Aorta (tissue), 5 donors: ENCODE measurements at regions not wholly inside any gene's neighbourhood (a gene's known extent, or its start where the extent isn't known, plus 50 kb on each side); places are given as distances from the start of the nearest gene placed in this dataset.

ENCODE experiments used
- ATAC-seq: fragments of 200-7000 bp; cut with Tn5 transposase; one replicate; pipeline ENCODE4 v1.9.1; 2022; ENCODE audit warnings: moderate library complexity; ENCODE audit not compliant: low FRiP score
- DNase-seq, 2 donors: peaks; one replicate each; pipeline ENCODE4 v3.0.0-alpha.2; 2020
- H3K27ac ChIP-seq, 2 donors: one replicate each; pipeline ENCODE4 v1.5.1; 2013; ENCODE audit warnings: low read length in 2 of 2, mild to moderate bottlenecking in 2 of 2, moderate library complexity in 2 of 2, control low read depth in 1 of 2, inconsistent platforms in 1 of 2, low read depth in 1 of 2
- H3K27me3 ChIP-seq, 2 donors: one replicate each; pipeline ENCODE4 v1.6.1; 2013; ENCODE audit warnings: control low read depth in 1 of 2, low read length in 1 of 2, mild to moderate bottlenecking in 1 of 2, moderate library complexity in 1 of 2; ENCODE audit not compliant: insufficient read depth in 2 of 2, control insufficient read depth in 1 of 2
- H3K36me3 ChIP-seq, 2 donors: one replicate each; pipeline ENCODE4 v1.6.1; 2013; ENCODE audit warnings: control low read depth in 1 of 2, low read length in 1 of 2, mild to moderate bottlenecking in 1 of 2; ENCODE audit not compliant: insufficient read depth in 2 of 2, control insufficient read depth in 1 of 2
- H3K4me1 ChIP-seq, 2 donors: one replicate each; pipeline ENCODE4 v1.6.1; 2013; ENCODE audit warnings: low read length in 2 of 2, control low read depth in 1 of 2, mild to moderate bottlenecking in 1 of 2, moderate library complexity in 1 of 2; ENCODE audit not compliant: insufficient read depth in 2 of 2, control insufficient read depth in 1 of 2
- H3K4me3 ChIP-seq, 2 donors: one replicate each; pipeline ENCODE4 v1.5.1; 2013; ENCODE audit warnings: low read length in 2 of 2, control low read depth in 1 of 2, mild to moderate bottlenecking in 1 of 2
- H3K9me3 ChIP-seq: one replicate; pipeline ENCODE4 v1.6.1; 2013; ENCODE audit warnings: mild to moderate bottlenecking, low read length; ENCODE audit not compliant: control insufficient read depth
- WGBS, 2 donors: extraction: QIAGEN DNeasy Blood & Tissue Kit; methylation state at CpG; one replicate each; pipeline ENCODE4 v1.1.7; 2013; 5-methylcytosine and 5-hydroxymethylcytosine counted together
- intact Hi-C, 2 donors: fragments of 100-400 bp; cut with DNase I; formaldehyde crosslinking; loops; one replicate each; pipeline versions ENCODE4 v1.14.2 to v1.15.0; 2022
- donor health status: healthy with polysubstance abuse.
- donor health status: Bipolar disorder and iron deficiency.
- donor health status: DM: no; HTN: no; CAD: no.
- donor health status: DM: no; HTN: no; CAD: no.
- donor health status: DM: yes; HTN: yes; CAD: no.

- Histone ChIP-seq H3K9me3 (no peaks in the 10 kb centered on the region), H3K27ac (no peak overlapping the region), H3K4me1 (no peaks in the 10 kb centered on the region), H3K27me3 (no peaks in the 10 kb centered on the region), H3K4me3 (no peak overlapping the region), H3K36me3 (no peaks in the 10 kb centered on the region)
- WGBS, 2 donors: 54 to 65% methylated on average over 3 of the region's 3 CpGs
- intact Hi-C loops: no loop called here
- no peak for ATAC-seq
- DNase-seq: no peak
Measured at GRCh38 chr3:41104147-41104546, 95.2 kb upstream of the CTNNB1 start.

GRCh38 chr3:41106691-41107090 lies 92.6 kb upstream of the CTNNB1 start:
- Histone ChIP-seq H3K4me1 (no peaks in the 10 kb centered on the region), H3K4me3 (no peak overlapping the region), H3K27me3 (no peaks in the 10 kb centered on the region), H3K27ac (no peak overlapping the region), H3K36me3 (no peaks in the 10 kb centered on the region), H3K9me3 (no peaks in the 10 kb centered on the region)
- 76 to 85% methylated on average over 2 of the region's 2 CpGs for WGBS, 2 donors
- ATAC-seq (no peak), DNase-seq (no peak)
- intact Hi-C loops: no loop called here

GRCh38 chr3:41111011-41111410 lies 88.3 kb upstream of the CTNNB1 start:
- Histone ChIP-seq H3K9me3 (no peaks in the 10 kb centered on the region), H3K27me3 (no peaks in the 10 kb centered on the region), H3K27ac (no peak overlapping the region), H3K4me3 (no peak overlapping the region), H3K36me3 (no peaks in the 10 kb centered on the region), H3K4me1 (no peaks in the 10 kb centered on the region)
- intact Hi-C loops: no loop called here
- ATAC-seq (no peak), DNase-seq (no peak)
- WGBS, 2 donors: 64 to 79% methylated on average over 2 of the region's 2 CpGs

GRCh38 chr3:41112466-41112865 lies 86.8 kb upstream of the CTNNB1 start:
- H3K36me3 ChIP-seq: no peaks in the 10 kb centered on the region
- WGBS, 2 donors: 88% methylated on average over 2 of the region's 2 CpGs
- H3K9me3 ChIP-seq: no peaks in the 10 kb centered on the region
- H3K27me3 ChIP-seq: no peaks in the 10 kb centered on the region
- H3K27ac ChIP-seq: no peak overlapping the region
- no peak for ATAC-seq
- intact Hi-C loops: no loop called here
- DNase-seq: no peak
- no peaks in the 10 kb centered on the region for H3K4me1 ChIP-seq
- no peak overlapping the region for H3K4me3 ChIP-seq

- no peak for ATAC-seq
- Histone ChIP-seq H3K27ac (no peak overlapping the region), H3K9me3 (no peaks in the 10 kb centered on the region), H3K4me1 (no peaks in the 10 kb centered on the region), H3K27me3 (no peaks in the 10 kb centered on the region), H3K4me3 (no peak overlapping the region), H3K36me3 (no peaks in the 10 kb centered on the region)
- intact Hi-C loops: no loop called here
- 97 to 99% methylated on average over 4 of the region's 4 CpGs for WGBS, 2 donors
- no peak for DNase-seq
Measured at GRCh38 chr3:41115069-41115468, 84.2 kb upstream of the CTNNB1 start.

- ATAC-seq (no peak), DNase-seq (no peak)
- 82 to 87% methylated on average over 8 of the region's 8 CpGs for WGBS, 2 donors
- intact Hi-C loops: no loop called here
- no peaks in the 10 kb centered on the region for H3K9me3 ChIP-seq
- H3K27ac ChIP-seq: no peak overlapping the region
- H3K4me1 ChIP-seq: no peaks in the 10 kb centered on the region
- H3K4me3 ChIP-seq: no peak overlapping the region
- no peaks in the 10 kb centered on the region for H3K36me3 ChIP-seq
- H3K27me3 ChIP-seq: no peaks in the 10 kb centered on the region
Measured at GRCh38 chr3:41116851-41117250, 82.5 kb upstream of the CTNNB1 start.

- Histone ChIP-seq H3K9me3 (no peaks in the 10 kb centered on the region), H3K4me1 (no peaks in the 10 kb centered on the region), H3K27me3 (no peaks in the 10 kb centered on the region), H3K36me3 (no peaks in the 10 kb centered on the region), H3K27ac (no peak overlapping the region), H3K4me3 (no peak overlapping the region)
- intact Hi-C loops: no loop called here
- peak; percentile 58 for ATAC-seq
- WGBS, 2 donors: 80 to 83% methylated on average over 15 of the region's 15 CpGs
- peak; percentile 91 to 95 for DNase-seq
Measured at GRCh38 chr3:41117398-41117870, 81.9 kb upstream of the CTNNB1 start.

- DNase-seq: no peak
- no peak overlapping the region for H3K27ac ChIP-seq
- no peak overlapping the region for H3K4me3 ChIP-seq
- H3K36me3 ChIP-seq: no peaks in the 10 kb centered on the region
- H3K4me1 ChIP-seq: no peaks in the 10 kb centered on the region
- intact Hi-C loops: no loop called here
- no peaks in the 10 kb centered on the region for H3K9me3 ChIP-seq
- no peaks in the 10 kb centered on the region for H3K27me3 ChIP-seq
- WGBS, 2 donors: 57 to 60% methylated on average over 10 of the region's 10 CpGs
- ATAC-seq: no peak
Measured at GRCh38 chr3:41118461-41119390, 80.6 kb upstream of the CTNNB1 start.

- Histone ChIP-seq H3K4me1 (no peaks in the 10 kb centered on the region), H3K36me3 (no peaks in the 10 kb centered on the region), H3K4me3 (no peak overlapping the region), H3K9me3 (peaks cover 4% of the 10 kb centered on the region), H3K27ac (no peak overlapping the region), H3K27me3 (no peaks in the 10 kb centered on the region)
- intact Hi-C loops: no loop called here
- no peak for ATAC-seq
- whole genome bisulfite sequencing, 2 donors: 38 to 43% methylated on average over 7 of the region's 7 CpGs
- peak in 1 of 2 donors; percentile 51 for DNase-seq
Measured at GRCh38 chr3:41120460-41120859, 78.8 kb upstream of the CTNNB1 start.
